SK-N-MC (cell line): ENCODE measurements at regions not wholly inside any gene's neighbourhood (a gene's known extent, or its start where the extent isn't known, plus 50 kb on each side); places are given as distances from the start of the nearest gene placed in this dataset.

ENCODE experiments used
- EZH2 ChIP-seq: fragments of 200-600 bp; sonication (generic); IDR thresholded peaks from one replicate; pipeline ENCODE4 v1.6.1; 2017; ENCODE audit warnings: antibody characterized with exemption
- POLR2AphosphoS5 ChIP-seq: IDR thresholded peaks from 2 replicates; pipeline ENCODE4 v1.6.1; 2012; ENCODE audit warnings: mild to moderate bottlenecking, low read depth, low read length, borderline replicate concordance

DNA sequence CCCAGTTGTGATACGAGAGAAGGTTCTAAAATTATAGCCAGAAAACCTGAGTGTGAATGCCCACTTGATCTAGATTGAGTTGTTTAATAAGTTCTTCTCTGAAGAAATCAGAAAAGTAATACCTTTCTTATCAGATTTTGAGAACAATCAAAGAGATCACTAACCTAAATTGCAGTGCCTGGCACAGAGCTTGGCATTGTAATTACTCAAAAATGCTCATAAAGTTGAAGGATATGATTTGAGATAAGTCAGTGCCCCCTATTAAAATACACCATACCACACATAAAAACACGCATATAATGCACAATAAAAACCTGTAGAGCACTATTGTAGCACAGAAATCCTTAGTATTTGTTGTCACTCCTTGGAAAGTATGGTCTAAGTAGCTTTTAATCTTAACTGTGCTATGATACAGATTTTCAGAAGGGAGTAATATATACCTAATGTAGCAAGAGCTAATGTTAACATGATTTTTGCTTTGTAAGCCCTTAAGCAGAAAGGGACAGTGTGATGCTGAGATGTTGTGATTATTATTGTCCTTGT is 257.5 kb upstream of the CDH18 start:
- TF ChIP-seq EZH2: no peak
- no peak for TF ChIP-seq POLR2AphosphoS5
